Mesothelial cell of epicardium (in vitro differentiated cells): ENCODE measurements at regions not wholly inside any gene's neighbourhood (a gene's known extent, or its start where the extent isn't known, plus 50 kb on each side); places are given as distances from the start of the nearest gene placed in this dataset.

Experiments
- DNase-seq, 2 experiments: peaks; one replicate each; pipeline ENCODE4 v3.0.0; 2021; ENCODE audit warnings: low spot score in 2 of 2; ENCODE audit not compliant: unreplicated experiment in 2 of 2
- H3K27ac Mint-ChIP-seq: 2 replicates; pipeline ENCODE4 v1.8.0; 2021; ENCODE audit warnings: mixed read lengths
- H3K27me3 Mint-ChIP-seq: 2 replicates; pipeline ENCODE4 v1.8.0; 2021; ENCODE audit warnings: low read depth, mixed read lengths
- H3K36me3 Mint-ChIP-seq: 2 replicates; pipeline ENCODE4 v1.8.0; 2021; ENCODE audit warnings: mixed read lengths
- H3K4me1 Mint-ChIP-seq: 2 replicates; pipeline ENCODE4 v1.8.0; 2021; ENCODE audit warnings: mixed read lengths
- H3K4me3 Mint-ChIP-seq: 2 replicates; pipeline ENCODE4 v1.8.0; 2021; ENCODE audit warnings: mild to moderate bottlenecking, moderate library complexity, mixed read lengths
- H3K9me3 Mint-ChIP-seq: 2 replicates; pipeline ENCODE4 v1.8.0; 2021; ENCODE audit warnings: mixed read lengths
- CTCF ChIP-seq: fragments of 200-600 bp; sonication (generic); IDR thresholded peaks from one replicate; pipeline ENCODE4 v1.5.0; 2021; ENCODE audit warnings: antibody characterized with exemption; ENCODE audit not compliant: unreplicated experiment

GRCh38 chr9:107136296-107136695 is 146.8 kb upstream of the RAD23B start:
- Mint-ChIP-seq H3K4me3 (no peak overlapping the region), H3K4me1 (no peaks in the 10 kb centered on the region), H3K27ac (no peak overlapping the region), H3K27me3 (peaks cover 2% of the 10 kb centered on the region), H3K36me3 (no peaks in the 10 kb centered on the region), H3K9me3 (peaks cover 3% of the 10 kb centered on the region)
- DNase-seq, result no peak
- no peak for TF ChIP-seq CTCF

DNA sequence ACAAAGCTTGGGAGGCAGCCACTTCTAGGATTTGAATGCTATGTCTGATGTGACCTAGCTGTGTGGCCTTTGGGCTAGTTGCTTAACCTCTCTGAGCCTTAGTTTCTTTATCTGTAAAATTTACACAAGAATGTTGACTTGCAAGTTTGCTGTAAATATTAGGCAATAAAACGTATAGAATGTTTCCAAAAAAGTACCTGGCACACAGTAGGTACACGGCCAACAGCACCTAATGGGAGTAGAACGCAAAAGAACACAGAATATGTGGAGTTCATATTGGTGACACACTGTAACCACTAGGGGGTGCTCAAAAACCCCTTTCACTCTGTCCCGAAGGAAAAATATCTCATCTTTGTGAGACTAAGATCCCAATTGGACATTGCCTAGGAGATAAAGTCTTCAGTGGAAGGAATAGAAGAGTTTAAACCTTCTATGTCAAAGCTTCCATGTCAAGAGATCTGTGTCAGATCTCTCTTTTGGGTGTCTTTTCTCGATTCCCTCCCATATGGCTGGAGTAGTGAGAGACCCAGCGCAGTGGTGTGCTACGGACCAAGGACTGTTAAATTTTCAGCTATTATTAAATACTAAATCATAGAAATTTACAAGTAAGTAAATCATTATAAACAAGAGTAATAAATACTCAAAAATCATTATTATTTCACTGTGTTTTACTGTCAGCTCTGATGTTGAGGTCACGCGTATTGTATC is 145.4 kb upstream of the RAD23B start:
- no peaks in the 10 kb centered on the region for H3K36me3 Mint-ChIP-seq
- TF ChIP-seq CTCF, result peak; percentile 62
- H3K9me3 Mint-ChIP-seq, result peaks cover 3% of the 10 kb centered on the region
- H3K4me1 Mint-ChIP-seq, result peaks cover 7% of the 10 kb centered on the region
- no peak overlapping the region for H3K4me3 Mint-ChIP-seq
- H3K27ac Mint-ChIP-seq, result no peak overlapping the region
- H3K27me3 Mint-ChIP-seq, result peaks cover 2% of the 10 kb centered on the region
- no peak for DNase-seq

GRCh38 chr9:107138261-107138992 is 144.7 kb upstream of the RAD23B start:
- no peak for DNase-seq
- H3K4me1 Mint-ChIP-seq, result peaks cover 8% of the 10 kb centered on the region
- no peak for TF ChIP-seq CTCF
- no peak overlapping the region for H3K27ac Mint-ChIP-seq
- H3K27me3 Mint-ChIP-seq, result peaks cover 2% of the 10 kb centered on the region
- peaks cover 3% of the 10 kb centered on the region for H3K9me3 Mint-ChIP-seq
- no peaks in the 10 kb centered on the region for H3K36me3 Mint-ChIP-seq
- no peak overlapping the region for H3K4me3 Mint-ChIP-seq

GRCh38 chr9:107141967-107142366 is 141.1 kb upstream of the RAD23B start:
- DNase-seq, result no peak
- H3K9me3 Mint-ChIP-seq, result peaks cover 2% of the 10 kb centered on the region
- no peak overlapping the region for H3K27ac Mint-ChIP-seq
- no peak for TF ChIP-seq CTCF
- H3K4me3 Mint-ChIP-seq, result no peak overlapping the region
- peaks cover 8% of the 10 kb centered on the region for H3K4me1 Mint-ChIP-seq
- no peaks in the 10 kb centered on the region for H3K36me3 Mint-ChIP-seq
- H3K27me3 Mint-ChIP-seq, result peaks cover 2% of the 10 kb centered on the region

GRCh38 chr9:107142430-107142829 is 140.6 kb upstream of the RAD23B start:
- no peak overlapping the region for H3K27ac Mint-ChIP-seq
- no peaks in the 10 kb centered on the region for H3K9me3 Mint-ChIP-seq
- H3K27me3 Mint-ChIP-seq, result peaks cover 2% of the 10 kb centered on the region
- no peaks in the 10 kb centered on the region for H3K36me3 Mint-ChIP-seq
- H3K4me3 Mint-ChIP-seq, result no peak overlapping the region
- no peak for DNase-seq
- TF ChIP-seq CTCF, result no peak
- H3K4me1 Mint-ChIP-seq, result peaks cover 8% of the 10 kb centered on the region
